Stomach (tissue), 4 donors: ENCODE measurements at regions not wholly inside any gene's neighbourhood (a gene's known extent, or its start where the extent isn't known, plus 50 kb on each side); places are given as distances from the start of the nearest gene placed in this dataset.

Experiments
- EP300 ChIP-seq: sonication (generic); formaldehyde crosslinking; IDR thresholded peaks from one replicate; pipeline ENCODE4 v1.6.1; 2017; ENCODE audit warnings: antibody characterized with exemption
- TF ChIP-seq, protein P1 (sequence below), 7 experiments: fragments of 450-650 bp in 4 of 7; fragments of 200-600 bp in 3 of 7; sonication (generic) in 3 of 7; IDR thresholded peaks; one replicate each; pipeline ENCODE4 v1.5.1; 2016 to 2019; ENCODE audit warnings: antibody characterized with exemption in 7 of 7, control low read depth in 2 of 7, mild to moderate bottlenecking in 1 of 7

DNA sequence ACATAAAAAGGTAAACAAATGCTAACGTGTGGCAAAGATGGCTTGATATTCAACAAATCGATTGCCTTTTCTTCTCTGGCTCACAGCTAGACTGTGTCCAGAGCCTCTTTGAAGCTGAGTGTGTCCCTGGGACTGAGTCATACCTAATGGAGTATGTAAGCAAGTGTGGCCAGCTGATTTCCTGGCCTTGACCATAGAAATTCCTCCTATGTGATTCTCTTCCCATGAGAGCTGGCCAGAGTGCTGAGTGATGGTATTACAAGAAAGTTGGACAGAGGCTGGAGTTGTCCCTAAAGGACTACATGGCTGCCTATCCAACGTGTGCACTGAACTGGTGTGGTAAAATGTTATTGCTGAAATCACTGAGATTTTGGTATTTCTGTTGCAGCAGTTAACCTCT is 320.1 kb upstream of the SLC10A2 start:
- TF ChIP-seq, protein P1, sequence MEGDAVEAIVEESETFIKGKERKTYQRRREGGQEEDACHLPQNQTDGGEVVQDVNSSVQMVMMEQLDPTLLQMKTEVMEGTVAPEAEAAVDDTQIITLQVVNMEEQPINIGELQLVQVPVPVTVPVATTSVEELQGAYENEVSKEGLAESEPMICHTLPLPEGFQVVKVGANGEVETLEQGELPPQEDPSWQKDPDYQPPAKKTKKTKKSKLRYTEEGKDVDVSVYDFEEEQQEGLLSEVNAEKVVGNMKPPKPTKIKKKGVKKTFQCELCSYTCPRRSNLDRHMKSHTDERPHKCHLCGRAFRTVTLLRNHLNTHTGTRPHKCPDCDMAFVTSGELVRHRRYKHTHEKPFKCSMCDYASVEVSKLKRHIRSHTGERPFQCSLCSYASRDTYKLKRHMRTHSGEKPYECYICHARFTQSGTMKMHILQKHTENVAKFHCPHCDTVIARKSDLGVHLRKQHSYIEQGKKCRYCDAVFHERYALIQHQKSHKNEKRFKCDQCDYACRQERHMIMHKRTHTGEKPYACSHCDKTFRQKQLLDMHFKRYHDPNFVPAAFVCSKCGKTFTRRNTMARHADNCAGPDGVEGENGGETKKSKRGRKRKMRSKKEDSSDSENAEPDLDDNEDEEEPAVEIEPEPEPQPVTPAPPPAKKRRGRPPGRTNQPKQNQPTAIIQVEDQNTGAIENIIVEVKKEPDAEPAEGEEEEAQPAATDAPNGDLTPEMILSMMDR (IDR thresholded peaks at IDR 0.05), result no peak
- no peak for TF ChIP-seq EP300
